GM12891 (cell line): ENCODE measurements at regions not wholly inside any gene's neighbourhood (a gene's known extent, or its start where the extent isn't known, plus 50 kb on each side); places are given as distances from the start of the nearest gene placed in this dataset.
"Not testable (repeated sequence)": the region's sequence is repeated elsewhere in the genome, so short reads cannot be mapped to it uniquely, and the experiment has no call there.

Experiments used
- DNase-seq: peaks from one replicate; pipeline ENCODE4 v3.0.0; 2011; ENCODE audit warnings: low spot score; ENCODE audit not compliant: insufficient read length
- FAIRE-seq: peaks from 2 replicates; lab custom pipeline; 2011; peaks lifted over from hg19 to GRCh38; lab: Jason Lieb, UNC
- PAX5 ChIP-seq: IDR thresholded peaks from 2 replicates; pipeline ENCODE4 v1.6.1; 2011; ENCODE audit warnings: low read length, moderate library complexity, mild to moderate bottlenecking; ENCODE audit not compliant: insufficient read depth, severe bottlenecking
- POLR2A ChIP-seq: IDR thresholded peaks from 2 replicates; pipeline ENCODE4 v1.6.1; 2011; ENCODE audit warnings: low read depth, low read length, control low read depth
- POLR2AphosphoS5 ChIP-seq: IDR thresholded peaks from 2 replicates; pipeline ENCODE4 v1.6.1; 2011; ENCODE audit warnings: low read depth, low read length, control low read depth
- POU2F2 ChIP-seq: IDR thresholded peaks from 2 replicates; pipeline ENCODE4 v1.6.1; 2011; ENCODE audit warnings: low read depth, mild to moderate bottlenecking, control low read depth, low read length, moderate library complexity
- SPI1 ChIP-seq: IDR thresholded peaks from 2 replicates; pipeline ENCODE4 v1.6.1; 2011; ENCODE audit warnings: low read depth, low read length, control low read depth
- TAF1 ChIP-seq: IDR thresholded peaks from 2 replicates; pipeline ENCODE4 v1.6.1; 2011; ENCODE audit warnings: low read depth, low read length, control low read depth

DNA sequence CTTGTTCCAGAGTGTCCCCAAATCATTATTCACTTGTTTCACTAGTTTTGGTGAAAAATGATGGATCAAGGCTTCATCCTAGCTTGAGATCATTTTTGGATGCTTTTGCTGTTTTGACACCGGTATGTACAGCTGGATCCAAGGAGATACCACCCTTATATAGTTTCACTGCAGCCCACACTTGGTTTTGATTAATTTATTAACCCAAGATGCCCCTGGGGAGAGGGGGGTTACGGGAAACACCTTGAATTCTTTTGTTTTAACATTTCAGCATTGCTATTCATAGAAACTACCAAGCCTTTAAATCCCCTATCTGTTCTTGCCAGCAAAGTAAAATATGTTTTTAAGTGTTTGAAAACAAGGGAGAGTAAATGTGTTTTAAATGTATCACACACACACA lies 457.7 kb upstream of the RUNX1 start:
- FAIRE-seq: no peak
- DNase-seq: no peak
- TF ChIP-seq PAX5 (no peak), SPI1 (no peak), POLR2AphosphoS5 (no peak), TAF1 (no peak), POLR2A (no peak), POU2F2 (no peak)

DNA sequence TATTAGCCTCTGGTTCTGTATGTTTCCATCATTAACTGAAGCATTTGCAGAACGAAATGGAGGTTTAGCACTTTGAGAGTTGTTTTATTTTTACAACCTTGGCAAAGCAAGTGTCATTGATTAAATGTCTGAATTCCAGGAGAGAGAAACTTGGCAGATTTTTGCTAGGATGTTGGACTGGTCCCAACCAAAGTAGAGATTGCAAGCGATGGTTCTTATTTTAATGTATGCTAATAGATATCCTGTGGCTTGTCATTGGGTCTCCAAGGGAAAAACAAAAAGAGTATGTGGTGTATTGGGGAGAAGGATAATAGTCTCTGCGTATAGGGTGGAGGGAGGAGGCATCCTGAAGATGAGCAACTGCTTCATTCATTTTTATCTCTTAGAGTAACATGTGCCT lies 457.2 kb upstream of the RUNX1 start:
- DNase-seq: no peak
- FAIRE-seq: no peak
- no peak for TF ChIP-seq POLR2AphosphoS5
- TF ChIP-seq TAF1: no peak
- no peak for TF ChIP-seq POU2F2
- no peak for TF ChIP-seq POLR2A

DNA sequence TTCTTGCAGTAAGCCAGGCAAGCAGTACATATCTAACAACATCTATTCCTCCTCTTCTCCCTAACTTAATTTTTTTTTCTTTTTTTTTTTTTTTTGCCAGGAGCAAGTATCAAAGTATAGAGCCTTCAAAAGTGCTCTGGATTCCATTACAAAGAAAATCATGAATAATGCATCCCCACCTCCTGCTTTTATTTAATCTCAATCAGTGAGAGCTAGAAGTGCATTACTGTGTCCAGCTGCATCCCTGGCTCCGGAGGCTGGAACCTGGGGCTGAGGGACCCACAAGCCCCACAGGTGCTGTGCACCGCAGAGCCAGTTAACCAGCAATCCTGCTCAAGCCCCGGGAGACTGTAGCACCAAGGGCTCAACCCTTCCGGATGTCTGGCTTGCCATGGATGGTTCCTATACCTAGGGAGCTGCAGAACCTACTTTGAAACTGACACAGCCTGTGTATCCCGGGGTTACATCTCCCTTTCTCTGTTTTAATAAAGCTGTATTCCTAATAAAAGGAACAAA lies 455.9 kb upstream of the RUNX1 start:
- FAIRE-seq (no peak), DNase-seq (no peak)

DNA sequence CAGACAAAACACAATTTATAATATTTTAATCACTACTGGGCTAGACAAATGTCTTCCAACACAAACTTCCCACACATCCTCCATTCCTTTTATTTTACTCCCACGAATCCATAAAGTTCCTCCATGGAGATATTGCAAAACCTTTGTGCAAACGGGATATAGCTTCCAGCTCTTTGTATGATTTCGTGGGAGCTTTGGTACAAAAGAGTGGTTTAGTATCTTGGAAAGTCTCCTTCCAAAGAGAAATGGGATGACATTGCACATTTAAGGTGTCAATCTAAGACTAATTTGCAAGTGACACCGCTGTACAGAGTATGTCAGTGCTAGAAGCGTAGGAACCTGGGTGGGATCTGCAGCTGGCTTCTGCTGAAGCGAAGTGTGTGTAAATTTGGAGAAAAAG lies 455.2 kb upstream of the RUNX1 start:
- TF ChIP-seq POU2F2: no peak
- no peak for TF ChIP-seq POLR2AphosphoS5
- TF ChIP-seq SPI1: no peak
- no peak for TF ChIP-seq POLR2A
- no peak for TF ChIP-seq PAX5
- TF ChIP-seq TAF1: no peak
- DNase-seq (no peak), FAIRE-seq (no peak)

More for the DNA sequence above, 455.9 kb upstream of the RUNX1 start:
- TF ChIP-seq PAX5: no peak
- TF ChIP-seq POLR2A: no peak
- no peak for TF ChIP-seq SPI1
- TF ChIP-seq POU2F2: no peak
- no peak for TF ChIP-seq TAF1
- no peak for TF ChIP-seq POLR2AphosphoS5

DNA sequence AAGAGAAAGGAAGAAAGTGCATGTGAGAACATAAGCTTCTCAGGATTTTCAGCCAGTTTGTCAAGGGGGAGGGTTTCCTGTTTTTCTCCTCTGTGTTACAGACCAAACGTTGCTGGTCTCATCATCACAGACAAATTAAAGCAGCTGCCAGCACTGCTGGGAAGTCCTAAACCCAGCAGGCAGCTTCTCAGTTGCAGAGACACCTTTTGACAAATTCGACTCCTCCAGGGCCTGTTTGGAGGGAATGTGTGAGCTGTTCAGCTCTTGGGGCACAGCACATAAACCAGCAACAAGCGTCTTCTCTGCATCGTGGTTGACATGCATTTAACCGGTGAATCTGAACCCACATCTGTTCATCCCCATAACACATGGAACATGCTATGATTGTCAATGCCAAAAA lies 454.6 kb upstream of the RUNX1 start:
- TF ChIP-seq PAX5: no peak
- TF ChIP-seq TAF1: no peak
- TF ChIP-seq POLR2A: no peak
- no peak for TF ChIP-seq POU2F2
- no peak for TF ChIP-seq POLR2AphosphoS5
- TF ChIP-seq SPI1: no peak
- no peak for FAIRE-seq

DNA sequence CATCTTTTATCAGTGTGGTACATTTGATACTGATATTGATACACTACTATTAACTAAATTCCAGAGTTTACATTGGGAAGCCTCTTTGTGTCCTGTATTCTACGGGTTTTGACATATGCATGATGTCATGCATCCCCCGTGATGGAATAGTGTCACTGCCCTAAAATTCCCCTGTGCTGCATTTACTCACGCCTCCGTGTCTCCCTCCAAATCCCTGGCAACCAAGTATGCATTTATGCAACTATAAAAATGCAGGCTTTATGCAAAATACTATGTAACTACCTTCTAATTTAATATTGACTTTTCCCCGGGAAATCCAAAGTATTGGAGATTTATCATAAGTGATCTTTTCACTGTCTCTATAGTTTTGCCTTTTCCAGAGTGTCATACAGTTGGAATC lies 453.7 kb upstream of the RUNX1 start:
- DNase-seq (no peak), FAIRE-seq (no peak)
- TF ChIP-seq SPI1 (no peak), POU2F2 (no peak), PAX5 (no peak), POLR2AphosphoS5 (no peak), TAF1 (no peak), POLR2A (no peak)

More for the DNA sequence above, 454.6 kb upstream of the RUNX1 start:
- no peak for DNase-seq

DNA sequence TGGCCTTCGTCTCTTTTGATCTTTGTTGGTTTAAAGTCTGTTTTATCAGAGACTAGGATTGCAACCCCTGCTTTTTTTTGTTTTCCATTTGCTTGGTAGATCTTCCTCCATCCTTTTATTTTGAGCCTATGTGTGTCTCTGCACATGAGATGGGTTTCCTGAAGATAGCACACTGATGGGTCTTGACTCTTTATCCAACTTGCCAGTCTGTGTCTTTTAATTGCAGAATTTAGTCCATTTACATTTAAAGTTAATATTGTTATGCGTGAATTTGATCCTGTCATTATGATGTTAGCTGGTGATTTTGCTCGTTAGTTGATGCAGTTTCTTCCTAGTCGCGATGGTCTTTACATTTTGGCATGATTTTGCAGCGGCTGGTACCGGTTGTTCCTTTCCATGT lies 448.4 kb upstream of the RUNX1 start:
- not testable (repeated sequence) for FAIRE-seq, DNase-seq

DNA sequence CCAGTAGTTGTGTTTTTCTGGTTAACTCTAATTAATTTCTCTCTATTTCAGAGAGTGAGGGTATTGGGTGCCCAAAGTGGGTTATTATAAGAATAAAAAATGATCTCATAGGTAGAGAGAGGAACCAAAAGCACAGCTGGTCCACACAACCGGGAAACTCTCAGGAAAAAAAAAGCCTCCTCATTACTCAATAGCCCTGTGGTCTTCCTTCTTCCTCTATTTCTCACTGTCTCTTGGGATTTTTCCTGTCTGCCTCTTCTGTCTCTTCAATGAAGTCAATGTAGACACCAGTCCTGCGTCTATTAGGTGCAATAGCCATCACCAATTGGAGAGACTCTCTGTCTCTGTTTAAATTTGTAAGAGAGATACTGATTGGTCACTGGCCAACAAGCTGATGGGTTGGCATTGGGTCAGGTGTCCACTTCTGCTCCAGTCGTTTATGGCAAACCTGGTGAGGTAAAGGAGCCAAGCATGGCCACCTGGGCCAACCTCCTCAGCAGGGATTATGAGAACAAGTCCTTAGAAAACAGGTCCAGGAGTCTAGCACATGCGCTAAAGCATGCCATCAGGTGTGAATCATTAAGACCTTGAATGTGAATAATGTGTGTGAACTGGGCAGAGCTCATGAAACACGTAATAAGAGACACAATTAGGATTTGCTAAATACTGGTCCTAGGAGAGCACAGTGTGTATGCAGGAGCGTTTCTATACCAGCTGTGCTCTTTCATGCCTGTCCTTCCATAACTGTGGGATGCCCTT lies 443.0 kb upstream of the RUNX1 start:
- FAIRE-seq (no peak), DNase-seq (no peak)
- no peak for TF ChIP-seq PAX5
- TF ChIP-seq SPI1: no peak
- TF ChIP-seq TAF1: no peak
- no peak for TF ChIP-seq POLR2AphosphoS5
- TF ChIP-seq POU2F2: no peak
- no peak for TF ChIP-seq POLR2A

DNA sequence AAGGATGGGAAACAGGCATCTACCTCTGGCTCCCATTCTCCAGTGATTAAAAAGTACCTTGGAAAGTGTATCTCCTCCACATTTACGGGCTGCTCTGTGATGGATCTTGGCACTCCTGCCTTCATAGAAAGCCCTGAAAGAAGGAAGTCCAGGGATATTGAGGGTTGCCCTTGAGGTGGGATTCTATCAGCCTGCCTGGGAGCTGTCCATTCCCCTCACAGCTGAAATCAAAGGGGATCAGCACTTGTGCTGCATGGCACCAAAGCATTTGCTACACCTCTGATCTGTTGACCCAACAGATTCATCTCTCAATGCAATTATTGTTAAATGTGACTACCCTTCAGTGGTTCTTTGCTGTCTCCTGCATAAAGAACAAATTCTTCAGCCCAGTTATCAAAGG lies 442.0 kb upstream of the RUNX1 start:
- no peak for TF ChIP-seq PAX5
- DNase-seq (no peak), FAIRE-seq (no peak)

DNA sequence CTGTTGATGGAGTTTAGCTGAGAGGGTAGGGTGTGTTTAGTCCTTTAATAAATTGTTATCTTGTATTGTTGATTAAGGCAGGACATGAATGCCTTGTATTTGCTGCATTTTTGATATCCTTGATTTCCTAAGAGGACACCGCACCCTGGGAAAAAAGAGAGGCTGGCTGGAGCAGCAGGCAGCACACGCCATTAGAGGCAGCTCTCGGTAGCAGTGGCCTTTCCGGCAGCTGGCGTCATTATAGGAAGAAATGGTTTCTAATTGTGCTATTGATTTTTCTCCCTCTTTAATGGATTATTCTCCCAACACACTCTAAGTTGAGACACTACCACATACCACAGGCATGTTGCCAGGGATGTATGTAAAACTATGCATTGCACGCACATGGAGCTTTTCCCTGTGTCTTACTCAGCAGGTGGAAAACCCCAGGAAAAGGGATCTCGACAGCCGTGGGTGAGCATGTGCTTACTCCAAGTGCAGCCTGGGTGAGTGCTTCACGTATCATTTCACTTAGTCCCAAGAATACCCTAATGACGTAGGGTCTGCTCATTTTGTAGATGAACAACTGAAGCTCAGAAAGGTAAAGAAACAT lies 440.4 kb upstream of the RUNX1 start:
- TF ChIP-seq PAX5: no peak
- TF ChIP-seq POLR2A: no peak
- TF ChIP-seq POLR2AphosphoS5: no peak
- TF ChIP-seq TAF1: no peak
- no peak for TF ChIP-seq POU2F2
- TF ChIP-seq SPI1: no peak
- FAIRE-seq (no peak), DNase-seq (no peak)
